ENCODE measurements at regions not wholly inside any gene's neighbourhood (a gene's known extent, or its start where the extent isn't known, plus 50 kb on each side); places are given as distances from the start of the nearest gene placed in this dataset.

DNA sequence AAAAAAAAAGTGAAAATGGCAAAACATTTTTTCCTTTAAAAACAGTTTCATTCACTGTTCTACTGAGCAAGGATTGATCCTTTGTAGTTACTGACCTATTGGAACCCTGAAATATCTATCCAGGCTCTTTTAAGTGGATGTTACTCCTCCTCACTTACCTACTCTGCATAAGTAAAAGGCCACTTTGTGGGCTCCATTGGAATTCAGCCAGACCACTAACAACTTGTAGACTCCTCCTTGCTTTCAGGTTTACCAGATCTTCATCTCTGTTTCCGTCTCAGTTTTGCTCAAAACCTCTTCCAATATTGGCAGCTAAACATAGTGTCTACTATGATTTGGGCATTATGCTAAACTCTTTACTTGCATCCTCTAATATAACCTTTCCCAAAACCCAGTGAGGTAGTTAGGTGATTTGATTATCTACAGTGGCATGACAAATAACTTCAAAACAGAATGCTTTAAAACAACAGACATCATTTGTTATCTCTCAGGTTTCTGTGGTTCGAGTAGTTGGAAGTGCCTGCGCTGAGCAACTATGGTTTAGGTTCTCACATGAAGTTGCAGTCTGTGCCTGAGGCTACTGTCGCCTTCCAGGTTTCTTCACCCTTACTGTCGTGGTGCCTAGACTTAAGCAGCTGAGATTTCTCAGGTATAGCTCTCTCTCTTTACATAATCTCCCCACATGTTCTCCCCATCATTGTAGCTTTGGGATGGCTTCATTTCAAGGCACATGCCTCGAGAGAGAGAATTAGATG is 698.2 kb downstream of the REEP3 start (continued):
- no peak for TF ChIP-seq NANOG (IDR thresholded peaks at IDR 0.05; ENCODE audit: borderline replicate concordance)
- TF ChIP-seq STAT1 (IDR thresholded peaks at IDR 0.05; ENCODE audit: unreplicated experiment) = no peak
- TF ChIP-seq ZNF114 (CRISPR knock-in tag; IDR thresholded peaks at IDR 0.05) = no peak
- TF ChIP-seq, protein P1, sequence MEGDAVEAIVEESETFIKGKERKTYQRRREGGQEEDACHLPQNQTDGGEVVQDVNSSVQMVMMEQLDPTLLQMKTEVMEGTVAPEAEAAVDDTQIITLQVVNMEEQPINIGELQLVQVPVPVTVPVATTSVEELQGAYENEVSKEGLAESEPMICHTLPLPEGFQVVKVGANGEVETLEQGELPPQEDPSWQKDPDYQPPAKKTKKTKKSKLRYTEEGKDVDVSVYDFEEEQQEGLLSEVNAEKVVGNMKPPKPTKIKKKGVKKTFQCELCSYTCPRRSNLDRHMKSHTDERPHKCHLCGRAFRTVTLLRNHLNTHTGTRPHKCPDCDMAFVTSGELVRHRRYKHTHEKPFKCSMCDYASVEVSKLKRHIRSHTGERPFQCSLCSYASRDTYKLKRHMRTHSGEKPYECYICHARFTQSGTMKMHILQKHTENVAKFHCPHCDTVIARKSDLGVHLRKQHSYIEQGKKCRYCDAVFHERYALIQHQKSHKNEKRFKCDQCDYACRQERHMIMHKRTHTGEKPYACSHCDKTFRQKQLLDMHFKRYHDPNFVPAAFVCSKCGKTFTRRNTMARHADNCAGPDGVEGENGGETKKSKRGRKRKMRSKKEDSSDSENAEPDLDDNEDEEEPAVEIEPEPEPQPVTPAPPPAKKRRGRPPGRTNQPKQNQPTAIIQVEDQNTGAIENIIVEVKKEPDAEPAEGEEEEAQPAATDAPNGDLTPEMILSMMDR (conservative IDR thresholded peaks at IDR 0.05; ENCODE audit: low read depth in 2 of 2) = no peak

DNA sequence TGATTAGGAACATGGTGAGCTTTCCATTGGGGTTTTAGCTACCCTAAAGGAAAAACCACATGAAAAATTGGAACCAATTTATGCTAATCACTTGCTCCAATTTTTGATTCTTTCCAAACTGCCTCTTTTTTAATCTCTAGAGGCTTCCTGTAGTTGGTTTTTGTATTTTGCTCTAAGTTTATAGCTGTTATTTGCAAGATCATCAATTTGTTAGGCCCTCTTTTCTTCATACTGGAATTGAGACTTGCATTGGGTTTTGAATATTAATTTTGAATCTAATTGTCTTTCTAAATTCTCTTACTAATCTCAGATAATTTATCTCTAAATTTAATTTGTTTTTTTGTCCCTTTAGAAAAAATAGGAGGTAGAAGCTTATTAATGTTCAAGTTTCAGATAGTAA is 713.3 kb downstream of the REEP3 start:
- Histone ChIP-seq H3K9me2 (ENCODE audit: insufficient read depth) (0 out of 2 replicates have a peak, but pooled peaks cover 2% of the 10 kb centered on the region), H3K36me3 (ENCODE audit: insufficient read depth) (no peaks in the 10 kb centered on the region), H4K20me1 (replicated peaks; ENCODE audit: insufficient read depth) (no peaks in the 10 kb centered on the region), H3K4me1 (ENCODE audit: insufficient read depth) (no peaks in the 10 kb centered on the region), H3K4me2 (no peak overlapping the region), H2AFZ (no peak overlapping the region), H3K79me2 (replicated peaks; ENCODE audit: insufficient read depth) (no peaks in the 10 kb centered on the region), H3K4me3 (no peak overlapping the region), H3K27me3 (ENCODE audit: insufficient read depth) (no peaks in the 10 kb centered on the region), H3K27ac (ENCODE audit: low read depth) (no peak overlapping the region), H3F3A (replicated peaks; ENCODE audit: low read depth) (no peaks in the 10 kb centered on the region)
- peaks cover 9% of the 10 kb centered on the region for H3K9me3 Mint-ChIP-seq
- TF ChIP-seq NANOG (IDR thresholded peaks at IDR 0.05; ENCODE audit: borderline replicate concordance) (no peak), JUNB (IDR thresholded peaks at IDR 0.05; ENCODE audit: unreplicated experiment) (no peak), EZH2 (IDR thresholded peaks at IDR 0.05; ENCODE audit: low read depth, unreplicated experiment) (no peak), CREB1 (CRISPR knock-in tag; IDR thresholded peaks at IDR 0.05; ENCODE audit: low read depth) (no peak), EZH2phosphoT487 (IDR thresholded peaks at IDR 0.05; ENCODE audit: unreplicated experiment) (no peak), ZNF331 (CRISPR knock-in tag; IDR thresholded peaks at IDR 0.05; ENCODE audit: low read depth) (no peak)
- TF ChIP-seq, protein P2, sequence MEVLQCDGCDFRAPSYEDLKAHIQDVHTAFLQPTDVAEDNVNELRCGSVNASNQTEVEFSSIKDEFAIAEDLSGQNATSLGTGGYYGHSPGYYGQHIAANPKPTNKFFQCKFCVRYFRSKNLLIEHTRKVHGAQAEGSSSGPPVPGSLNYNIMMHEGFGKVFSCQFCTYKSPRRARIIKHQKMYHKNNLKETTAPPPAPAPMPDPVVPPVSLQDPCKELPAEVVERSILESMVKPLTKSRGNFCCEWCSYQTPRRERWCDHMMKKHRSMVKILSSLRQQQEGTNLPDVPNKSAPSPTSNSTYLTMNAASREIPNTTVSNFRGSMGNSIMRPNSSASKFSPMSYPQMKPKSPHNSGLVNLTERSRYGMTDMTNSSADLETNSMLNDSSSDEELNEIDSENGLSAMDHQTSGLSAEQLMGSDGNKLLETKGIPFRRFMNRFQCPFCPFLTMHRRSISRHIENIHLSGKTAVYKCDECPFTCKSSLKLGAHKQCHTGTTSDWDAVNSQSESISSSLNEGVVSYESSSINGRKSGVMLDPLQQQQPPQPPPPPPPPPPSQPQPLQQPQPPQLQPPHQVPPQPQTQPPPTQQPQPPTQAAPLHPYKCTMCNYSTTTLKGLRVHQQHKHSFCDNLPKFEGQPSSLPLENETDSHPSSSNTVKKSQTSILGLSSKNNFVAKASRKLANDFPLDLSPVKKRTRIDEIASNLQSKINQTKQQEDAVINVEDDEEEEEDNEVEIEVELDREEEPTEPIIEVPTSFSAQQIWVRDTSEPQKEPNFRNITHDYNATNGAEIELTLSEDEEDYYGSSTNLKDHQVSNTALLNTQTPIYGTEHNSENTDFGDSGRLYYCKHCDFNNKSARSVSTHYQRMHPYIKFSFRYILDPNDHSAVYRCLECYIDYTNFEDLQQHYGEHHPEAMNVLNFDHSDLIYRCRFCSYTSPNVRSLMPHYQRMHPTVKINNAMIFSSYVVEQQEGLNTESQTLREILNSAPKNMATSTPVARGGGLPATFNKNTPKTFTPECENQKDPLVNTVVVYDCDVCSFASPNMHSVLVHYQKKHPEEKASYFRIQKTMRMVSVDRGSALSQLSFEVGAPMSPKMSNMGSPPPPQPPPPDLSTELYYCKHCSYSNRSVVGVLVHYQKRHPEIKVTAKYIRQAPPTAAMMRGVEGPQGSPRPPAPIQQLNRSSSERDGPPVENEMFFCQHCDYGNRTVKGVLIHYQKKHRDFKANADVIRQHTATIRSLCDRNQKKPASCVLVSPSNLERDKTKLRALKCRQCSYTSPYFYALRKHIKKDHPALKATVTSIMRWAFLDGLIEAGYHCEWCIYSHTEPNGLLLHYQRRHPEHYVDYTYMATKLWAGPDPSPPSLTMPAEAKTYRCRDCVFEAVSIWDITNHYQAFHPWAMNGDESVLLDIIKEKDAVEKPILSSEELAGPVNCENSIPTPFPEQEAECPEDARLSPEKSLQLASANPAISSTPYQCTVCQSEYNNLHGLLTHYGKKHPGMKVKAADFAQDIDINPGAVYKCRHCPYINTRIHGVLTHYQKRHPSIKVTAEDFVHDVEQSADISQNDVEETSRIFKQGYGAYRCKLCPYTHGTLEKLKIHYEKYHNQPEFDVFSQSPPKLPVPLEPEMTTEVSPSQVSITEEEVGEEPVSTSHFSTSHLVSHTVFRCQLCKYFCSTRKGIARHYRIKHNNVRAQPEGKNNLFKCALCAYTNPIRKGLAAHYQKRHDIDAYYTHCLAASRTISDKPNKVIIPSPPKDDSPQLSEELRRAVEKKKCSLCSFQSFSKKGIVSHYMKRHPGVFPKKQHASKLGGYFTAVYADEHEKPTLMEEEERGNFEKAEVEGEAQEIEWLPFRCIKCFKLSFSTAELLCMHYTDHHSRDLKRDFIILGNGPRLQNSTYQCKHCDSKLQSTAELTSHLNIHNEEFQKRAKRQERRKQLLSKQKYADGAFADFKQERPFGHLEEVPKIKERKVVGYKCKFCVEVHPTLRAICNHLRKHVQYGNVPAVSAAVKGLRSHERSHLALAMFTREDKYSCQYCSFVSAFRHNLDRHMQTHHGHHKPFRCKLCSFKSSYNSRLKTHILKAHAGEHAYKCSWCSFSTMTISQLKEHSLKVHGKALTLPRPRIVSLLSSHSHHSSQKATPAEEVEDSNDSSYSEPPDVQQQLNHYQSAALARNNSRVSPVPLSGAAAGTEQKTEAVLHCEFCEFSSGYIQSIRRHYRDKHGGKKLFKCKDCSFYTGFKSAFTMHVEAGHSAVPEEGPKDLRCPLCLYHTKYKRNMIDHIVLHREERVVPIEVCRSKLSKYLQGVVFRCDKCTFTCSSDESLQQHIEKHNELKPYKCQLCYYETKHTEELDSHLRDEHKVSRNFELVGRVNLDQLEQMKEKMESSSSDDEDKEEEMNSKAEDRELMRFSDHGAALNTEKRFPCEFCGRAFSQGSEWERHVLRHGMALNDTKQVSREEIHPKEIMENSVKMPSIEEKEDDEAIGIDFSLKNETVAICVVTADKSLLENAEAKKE (CRISPR knock-in tag; IDR thresholded peaks at IDR 0.05) = no peak
- TF ChIP-seq, protein P3, sequence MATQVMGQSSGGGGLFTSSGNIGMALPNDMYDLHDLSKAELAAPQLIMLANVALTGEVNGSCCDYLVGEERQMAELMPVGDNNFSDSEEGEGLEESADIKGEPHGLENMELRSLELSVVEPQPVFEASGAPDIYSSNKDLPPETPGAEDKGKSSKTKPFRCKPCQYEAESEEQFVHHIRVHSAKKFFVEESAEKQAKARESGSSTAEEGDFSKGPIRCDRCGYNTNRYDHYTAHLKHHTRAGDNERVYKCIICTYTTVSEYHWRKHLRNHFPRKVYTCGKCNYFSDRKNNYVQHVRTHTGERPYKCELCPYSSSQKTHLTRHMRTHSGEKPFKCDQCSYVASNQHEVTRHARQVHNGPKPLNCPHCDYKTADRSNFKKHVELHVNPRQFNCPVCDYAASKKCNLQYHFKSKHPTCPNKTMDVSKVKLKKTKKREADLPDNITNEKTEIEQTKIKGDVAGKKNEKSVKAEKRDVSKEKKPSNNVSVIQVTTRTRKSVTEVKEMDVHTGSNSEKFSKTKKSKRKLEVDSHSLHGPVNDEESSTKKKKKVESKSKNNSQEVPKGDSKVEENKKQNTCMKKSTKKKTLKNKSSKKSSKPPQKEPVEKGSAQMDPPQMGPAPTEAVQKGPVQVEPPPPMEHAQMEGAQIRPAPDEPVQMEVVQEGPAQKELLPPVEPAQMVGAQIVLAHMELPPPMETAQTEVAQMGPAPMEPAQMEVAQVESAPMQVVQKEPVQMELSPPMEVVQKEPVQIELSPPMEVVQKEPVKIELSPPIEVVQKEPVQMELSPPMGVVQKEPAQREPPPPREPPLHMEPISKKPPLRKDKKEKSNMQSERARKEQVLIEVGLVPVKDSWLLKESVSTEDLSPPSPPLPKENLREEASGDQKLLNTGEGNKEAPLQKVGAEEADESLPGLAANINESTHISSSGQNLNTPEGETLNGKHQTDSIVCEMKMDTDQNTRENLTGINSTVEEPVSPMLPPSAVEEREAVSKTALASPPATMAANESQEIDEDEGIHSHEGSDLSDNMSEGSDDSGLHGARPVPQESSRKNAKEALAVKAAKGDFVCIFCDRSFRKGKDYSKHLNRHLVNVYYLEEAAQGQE (IDR thresholded peaks at IDR 0.05; ENCODE audit: unreplicated experiment) = no peak
- no peak overlapping the region for H3K27ac Mint-ChIP-seq
- DNase-seq (ENCODE audit: low spot score) (no peak), ATAC-seq (no peak)
- no peak overlapping the region for H3K4me3 Mint-ChIP-seq
- no peaks in the 10 kb centered on the region for H3K27me3 Mint-ChIP-seq (ENCODE audit: insufficient read depth, low read depth, poor library complexity)
- no peaks in the 10 kb centered on the region for H3K4me1 Mint-ChIP-seq
- no peaks in the 10 kb centered on the region for H3K36me3 Mint-ChIP-seq (ENCODE audit: low read depth)
